HG03575 (cell line): ENCODE measurements at regions not wholly inside any gene's neighbourhood (a gene's known extent, or its start where the extent isn't known, plus 50 kb on each side); places are given as distances from the start of the nearest gene placed in this dataset.

Source experiments
- ATAC-seq: cut with Tn5 transposase; IDR thresholded peaks from one replicate; pipeline ENCODE4 v1.9.1; 2021; ENCODE audit not compliant: unreplicated experiment, insufficient number of reproducible peaks, low FRiP score; ENCODE audit errors: extremely low read depth

DNA sequence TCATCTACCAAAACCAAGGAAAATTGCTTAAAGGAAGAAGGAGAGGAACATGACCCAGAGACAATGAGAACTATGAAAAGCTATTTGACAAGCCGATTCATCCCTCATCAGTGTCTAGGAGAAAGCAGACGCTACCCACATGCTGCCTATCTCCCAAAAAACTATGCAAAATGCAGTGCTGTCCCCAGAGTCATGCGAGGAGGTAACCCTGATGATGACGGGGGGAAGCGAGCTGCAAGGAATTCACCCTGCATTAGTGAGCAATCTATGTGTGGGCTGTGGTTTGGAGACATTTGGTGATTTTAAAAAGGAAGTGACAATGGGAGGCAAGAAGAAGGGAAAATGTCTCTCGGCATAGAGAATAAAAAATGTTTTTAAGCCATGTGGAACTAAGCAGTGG, 472.7 kb downstream of the CMPK2 start:
- ATAC-seq = no peak

DNA sequence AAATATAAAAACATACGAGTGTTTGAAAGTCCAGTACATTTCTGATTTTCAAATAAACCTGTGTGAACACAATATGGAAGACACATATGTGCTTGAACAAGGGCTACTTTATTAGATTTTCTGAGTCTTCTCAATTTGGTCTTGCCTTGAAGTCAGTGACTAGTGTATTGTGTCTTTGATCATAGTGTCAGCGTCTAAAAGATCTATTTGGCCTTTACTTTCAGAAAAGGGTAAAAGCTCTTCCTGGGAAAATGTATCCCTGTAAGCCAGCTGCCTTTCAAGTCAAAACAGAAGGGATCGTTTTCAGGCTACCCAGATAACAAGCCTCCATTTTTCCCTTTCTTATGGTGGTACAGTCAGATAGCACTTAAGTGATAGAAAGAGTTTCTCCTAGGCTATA, 471.9 kb downstream of the CMPK2 start:
- ATAC-seq = no peak

DNA sequence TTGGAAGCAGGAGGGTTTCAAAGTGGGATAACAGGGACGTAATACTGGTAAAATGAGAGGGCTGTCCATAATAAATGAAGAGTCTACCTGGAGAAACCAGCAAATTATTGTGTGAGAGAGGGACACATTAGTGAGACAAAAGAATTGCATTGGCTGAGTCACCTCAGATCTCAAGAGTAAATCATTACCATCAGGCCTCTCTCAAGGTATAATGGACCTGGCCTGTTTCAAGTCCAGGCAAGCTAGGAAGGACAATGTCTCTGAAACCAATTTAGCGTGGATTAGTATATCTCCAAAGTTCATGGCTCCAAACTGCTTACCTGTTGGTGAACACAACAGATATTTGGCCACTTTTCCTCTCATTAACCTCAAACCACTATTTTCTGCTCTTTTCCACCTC, 471.4 kb downstream of the CMPK2 start:
- ATAC-seq = no peak

DNA sequence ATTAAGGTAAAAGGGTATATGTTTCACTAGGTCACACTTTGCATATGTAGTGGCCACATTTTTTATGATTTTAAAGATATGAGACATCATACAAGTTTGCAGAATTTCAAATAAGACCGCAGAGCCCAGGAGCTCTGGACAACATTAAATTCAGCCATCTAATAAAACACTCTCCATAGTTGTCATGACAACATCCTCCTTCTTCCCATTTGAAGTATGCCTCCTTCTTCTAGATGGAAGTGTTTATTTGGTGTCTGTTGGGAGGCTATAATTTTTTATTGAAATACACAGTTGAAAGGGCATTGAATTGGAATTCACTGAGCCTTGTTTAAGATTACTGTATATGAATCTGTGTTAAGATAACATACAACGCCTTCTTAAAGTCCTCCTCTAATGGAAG, 467.3 kb downstream of the CMPK2 start:
- ATAC-seq = no peak

DNA sequence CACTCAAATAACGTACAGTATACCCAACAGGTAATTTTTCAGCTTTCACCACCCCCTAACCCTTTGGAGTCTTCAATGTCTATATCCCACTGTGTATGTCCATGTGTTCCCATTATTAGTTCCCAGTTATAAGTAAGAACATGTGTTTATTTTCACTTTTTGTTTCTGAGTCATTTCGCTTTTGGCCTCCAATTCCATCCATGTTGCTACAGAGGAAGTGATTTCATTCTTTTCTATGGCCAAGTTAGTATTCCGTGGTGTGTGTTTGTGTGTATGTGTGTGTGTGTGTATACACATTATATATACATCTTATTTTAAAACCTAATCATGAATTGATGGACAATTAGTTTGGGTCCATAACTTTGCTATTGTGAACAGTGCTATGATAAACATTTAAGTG, 464.4 kb downstream of the CMPK2 start:
- no peak for ATAC-seq

DNA sequence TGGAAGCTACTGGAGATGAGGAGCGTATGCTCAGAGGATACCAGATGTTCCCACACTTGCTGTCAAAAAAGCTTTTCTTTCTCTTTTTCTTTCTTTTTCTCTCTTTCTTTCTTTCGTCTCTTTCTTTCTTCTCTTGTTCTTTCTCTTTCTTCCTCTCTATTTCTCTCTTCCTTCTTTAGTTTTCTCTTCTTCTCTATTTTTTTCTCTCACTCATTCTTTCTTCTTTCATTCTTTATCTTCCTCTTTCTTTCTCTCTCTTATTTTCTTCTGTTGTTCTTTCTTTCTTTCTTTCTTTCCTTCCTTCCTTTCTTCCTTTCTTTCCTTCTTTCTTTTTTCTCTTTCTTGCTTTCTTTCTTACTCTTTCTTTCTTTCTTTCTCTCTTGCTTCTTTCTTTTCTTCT, 457.6 kb downstream of the CMPK2 start:
- ATAC-seq = no peak

DNA sequence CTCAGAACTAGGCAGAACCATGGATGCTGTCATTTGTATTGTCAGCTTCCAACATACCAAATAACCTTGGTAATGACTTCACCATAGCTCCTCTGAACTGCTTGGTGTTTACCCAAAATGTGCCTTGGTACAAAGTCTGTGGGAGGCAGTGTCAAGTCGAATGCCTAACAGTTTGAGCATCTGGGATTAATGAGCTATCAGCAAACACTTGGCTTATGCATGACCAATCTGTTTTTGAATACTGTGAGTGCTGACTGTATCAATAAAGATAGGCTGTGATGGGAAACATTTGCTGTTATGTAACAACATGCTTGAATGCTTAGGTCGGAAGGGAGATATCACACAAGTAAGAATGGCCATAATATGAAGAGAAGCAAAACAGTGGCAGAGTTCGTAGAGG, 455.4 kb downstream of the CMPK2 start:
- no peak for ATAC-seq

DNA sequence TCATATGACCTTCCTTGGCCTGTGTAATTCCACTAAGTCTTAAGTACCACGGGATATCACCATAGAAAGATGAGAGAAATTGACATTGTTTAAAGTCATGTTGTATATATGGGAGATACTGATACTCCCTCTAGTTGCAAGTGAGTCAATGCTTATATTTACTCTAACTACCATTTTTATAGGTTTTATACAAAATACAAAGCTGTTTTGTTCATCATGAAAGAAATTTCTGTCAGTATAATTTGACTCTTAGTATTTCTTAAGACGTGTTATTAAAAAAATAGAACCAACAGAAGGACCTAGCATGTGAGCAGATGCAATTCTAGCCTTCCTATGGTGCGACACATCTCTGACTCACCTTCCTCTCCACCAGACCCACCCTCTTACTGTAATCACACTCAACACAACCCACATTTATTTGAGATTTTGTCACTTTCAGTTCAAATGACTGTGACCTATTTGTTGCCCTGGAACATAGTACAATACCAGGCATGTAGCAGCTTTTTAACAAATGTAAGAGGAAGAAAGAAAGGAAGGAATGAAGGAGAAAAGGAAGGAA, 453.1 kb downstream of the CMPK2 start:
- no peak for ATAC-seq

DNA sequence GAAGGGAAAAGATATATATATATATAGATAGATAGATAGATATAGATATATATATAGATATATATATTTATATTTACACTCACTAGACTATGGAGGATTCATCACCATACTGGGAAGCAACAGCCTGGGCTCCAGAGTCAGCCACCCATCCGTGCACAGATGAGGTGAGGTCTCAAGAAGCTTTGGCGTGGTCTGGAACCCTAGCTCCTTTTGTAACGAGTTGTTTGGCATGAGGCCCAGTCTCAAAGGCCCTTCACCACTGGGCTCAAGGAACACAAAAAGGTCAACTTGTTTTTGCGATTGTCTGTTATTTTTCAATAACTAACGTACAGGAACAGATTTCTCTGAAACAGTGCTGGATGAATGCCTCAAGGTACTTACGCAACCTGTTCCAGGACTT, 448.7 kb downstream of the CMPK2 start:
- no peak for ATAC-seq

DNA sequence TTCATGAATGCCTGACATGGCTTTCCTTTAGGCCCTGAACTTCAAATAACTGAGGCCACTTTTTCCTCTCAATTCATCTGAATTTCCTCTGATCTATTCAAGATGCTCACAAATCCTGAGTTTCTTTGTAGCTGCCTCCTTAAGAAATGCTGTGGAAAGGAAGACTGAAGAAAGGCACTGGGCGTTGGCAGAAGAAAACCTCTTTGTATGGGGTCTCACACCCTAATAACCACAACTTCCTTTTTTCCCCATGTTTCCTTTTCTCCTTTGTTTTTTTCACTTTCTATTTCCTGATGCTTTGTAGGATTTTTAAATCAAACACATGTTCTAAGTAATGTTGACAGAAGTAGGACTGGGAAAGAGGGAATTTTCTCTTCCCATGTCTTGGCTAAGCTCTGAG, 447.4 kb downstream of the CMPK2 start:
- ATAC-seq = no peak

DNA sequence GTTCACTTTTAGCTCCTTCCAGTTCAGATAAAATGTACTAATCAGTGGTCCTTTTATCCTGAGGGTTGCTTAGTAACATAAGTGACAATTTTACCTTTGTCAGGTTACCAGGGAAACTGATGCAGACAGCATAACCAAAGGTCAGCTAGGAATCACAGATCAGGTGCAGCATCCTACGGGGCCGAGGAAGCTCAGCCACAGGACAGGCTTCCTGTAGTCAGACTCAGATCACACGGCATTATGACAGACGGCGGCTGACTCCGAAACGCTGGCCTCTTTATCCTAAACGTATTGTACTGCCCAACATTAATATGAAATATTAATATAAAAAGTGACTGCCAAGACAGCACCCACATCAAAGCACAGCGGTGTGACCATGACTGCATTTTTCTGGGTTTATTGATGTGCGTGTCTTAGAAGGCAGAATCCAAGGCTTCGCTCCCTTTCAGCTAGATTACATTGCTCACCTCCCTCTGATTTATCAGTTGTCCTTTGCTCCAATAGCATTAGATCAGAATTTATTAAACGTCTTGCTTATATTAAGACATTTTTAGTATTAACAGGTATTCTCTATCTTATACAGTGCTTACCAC, 444.5 kb downstream of the CMPK2 start:
- no peak for ATAC-seq

DNA sequence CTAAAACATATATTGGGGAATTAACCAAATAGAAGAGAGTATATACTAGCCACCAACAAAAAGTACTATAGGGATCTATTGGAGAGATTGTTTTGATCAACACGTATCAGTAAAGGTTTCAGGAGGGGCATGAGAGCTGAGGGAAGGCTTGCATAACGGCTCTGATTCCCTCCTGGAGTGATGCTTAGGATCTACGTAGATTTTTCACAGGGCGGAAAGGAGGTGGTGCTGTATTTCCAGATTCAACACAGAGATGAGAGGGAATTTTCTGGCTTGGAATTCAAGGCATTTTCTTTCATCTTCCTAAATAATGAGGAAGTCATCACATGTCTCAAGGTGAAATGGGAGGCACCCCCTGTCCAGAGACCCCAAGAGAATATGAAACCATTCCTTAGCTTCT, 443.8 kb downstream of the CMPK2 start:
- ATAC-seq = no peak

DNA sequence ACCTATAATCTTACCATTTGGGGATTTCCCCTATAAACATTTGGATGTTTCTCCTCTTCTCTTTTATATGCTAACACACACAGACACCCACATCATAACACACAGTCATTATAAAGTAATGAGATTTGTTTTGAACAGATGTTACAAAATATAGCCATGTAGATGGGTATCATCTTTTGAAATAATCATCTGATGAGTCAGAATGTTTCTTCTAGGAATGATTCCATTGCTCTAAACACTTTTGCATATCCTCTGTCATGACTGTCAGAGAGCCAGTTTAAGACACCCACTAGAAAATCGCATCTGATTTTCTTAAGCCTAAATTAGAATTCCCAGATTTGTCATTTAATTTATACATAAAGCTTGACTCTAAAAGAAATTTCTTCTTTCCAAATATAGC, 442.6 kb downstream of the CMPK2 start:
- no peak for ATAC-seq

DNA sequence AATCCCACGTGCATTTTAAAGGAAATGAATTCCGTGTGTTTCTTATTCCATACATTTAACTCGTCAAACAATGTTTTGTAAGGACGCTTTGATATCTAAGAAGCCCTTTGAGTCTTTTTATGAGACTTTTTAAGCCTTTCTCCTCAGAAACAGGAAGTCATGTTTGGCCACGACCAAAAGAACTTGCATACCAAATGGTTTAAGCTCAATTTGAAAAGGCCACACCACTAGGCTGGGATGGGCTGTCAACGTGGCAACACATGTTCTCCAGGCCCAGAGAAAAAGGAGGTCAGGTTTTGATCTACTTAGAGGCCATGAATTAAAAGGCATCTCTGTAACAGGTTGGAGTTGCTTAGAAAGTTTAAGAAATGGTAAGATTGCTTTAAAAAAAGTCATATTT, 441.8 kb downstream of the CMPK2 start:
- no peak for ATAC-seq

DNA sequence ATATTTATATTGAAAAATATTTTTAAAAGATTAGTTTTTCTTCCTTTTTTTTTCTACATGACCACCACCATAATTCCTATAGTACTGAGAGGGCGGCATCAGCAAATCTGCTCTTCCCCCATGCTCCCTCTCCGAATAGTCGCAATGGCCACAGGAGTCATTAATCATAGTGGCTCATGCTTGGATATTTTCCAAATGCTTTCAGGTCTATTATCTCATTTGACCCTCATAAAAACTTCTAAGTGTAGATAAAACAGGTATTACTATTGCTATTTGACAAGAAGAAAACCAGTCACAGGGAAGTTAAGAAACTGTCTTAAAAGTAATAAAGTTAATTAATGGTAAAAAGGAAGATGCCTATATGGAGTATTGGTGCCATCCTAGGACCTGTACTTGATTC, 440.7 kb downstream of the CMPK2 start:
- ATAC-seq = no peak

DNA sequence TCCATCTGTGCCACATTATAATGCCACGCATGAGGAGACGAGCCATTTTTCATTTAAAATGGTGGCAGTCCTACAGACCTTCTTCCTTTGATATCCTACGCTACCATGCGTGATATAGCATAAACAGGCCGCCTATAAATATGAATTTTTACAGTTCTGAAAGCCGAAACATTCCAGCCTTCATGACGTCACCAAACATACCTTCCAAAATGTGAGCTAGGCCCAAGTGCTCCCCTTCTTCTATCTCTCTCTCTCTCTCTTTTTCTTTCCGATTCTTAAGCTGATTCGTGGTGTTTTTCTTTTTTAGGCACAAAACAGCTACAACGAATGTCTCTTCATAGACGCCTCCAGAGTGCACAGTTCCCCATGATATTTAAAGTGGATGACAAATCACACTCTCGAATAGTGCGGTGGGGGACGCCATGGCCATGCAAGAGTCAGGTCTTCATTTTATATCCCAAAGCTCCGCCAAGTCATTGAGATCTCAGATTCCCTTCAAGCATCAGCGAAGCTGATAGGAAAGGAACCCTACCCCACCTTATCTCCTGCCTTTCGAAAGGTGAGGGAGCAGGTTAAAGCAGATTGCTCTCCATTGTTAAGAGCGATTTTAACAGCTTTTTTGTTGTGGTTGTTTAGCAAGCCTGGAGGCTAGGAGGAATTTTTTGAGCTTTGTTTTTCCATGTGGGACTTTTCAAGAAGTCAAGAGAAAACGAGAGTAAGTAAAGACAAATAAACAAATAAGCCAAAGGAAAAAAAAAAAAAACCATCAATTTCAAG, 436.3 kb downstream of the CMPK2 start:
- no peak for ATAC-seq

DNA sequence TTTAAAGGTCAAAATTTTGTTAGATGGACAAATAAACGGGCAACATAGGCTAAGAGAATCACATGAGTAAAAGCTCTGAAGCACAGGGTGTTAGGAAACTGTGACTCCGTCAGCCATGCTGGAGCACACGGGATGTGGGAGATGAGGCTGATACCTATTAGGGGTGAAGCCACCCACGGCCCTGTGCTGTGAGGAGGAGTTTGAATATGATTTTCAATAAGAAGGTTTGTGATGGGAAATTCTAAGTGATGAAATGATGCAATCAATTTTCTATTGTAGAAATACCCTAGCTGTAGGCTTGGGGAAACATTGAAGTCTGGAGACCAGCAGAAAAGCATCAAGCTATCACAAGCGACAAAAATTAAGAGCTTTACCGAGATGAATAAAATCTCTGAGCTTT, 431.3 kb downstream of the CMPK2 start:
- ATAC-seq = no peak

DNA sequence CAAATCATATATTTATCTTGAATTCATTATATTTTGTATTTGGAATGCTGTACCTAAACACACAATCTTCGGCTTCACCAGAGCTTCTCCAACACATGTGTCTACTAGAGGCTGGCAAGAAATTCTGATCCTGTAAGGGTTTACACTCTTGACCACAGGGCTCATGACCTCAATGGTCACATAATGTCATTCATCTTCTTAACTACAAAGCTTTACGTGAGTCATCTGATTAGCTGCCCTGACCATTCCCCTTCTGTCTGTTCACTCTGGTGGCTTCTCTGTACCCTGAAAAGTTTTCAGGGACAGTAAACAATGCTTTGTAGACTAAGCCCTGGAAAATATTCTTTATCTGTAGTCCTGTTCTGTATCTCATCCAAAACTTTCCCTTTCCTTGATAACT, 423.9 kb downstream of the CMPK2 start:
- no peak for ATAC-seq

DNA sequence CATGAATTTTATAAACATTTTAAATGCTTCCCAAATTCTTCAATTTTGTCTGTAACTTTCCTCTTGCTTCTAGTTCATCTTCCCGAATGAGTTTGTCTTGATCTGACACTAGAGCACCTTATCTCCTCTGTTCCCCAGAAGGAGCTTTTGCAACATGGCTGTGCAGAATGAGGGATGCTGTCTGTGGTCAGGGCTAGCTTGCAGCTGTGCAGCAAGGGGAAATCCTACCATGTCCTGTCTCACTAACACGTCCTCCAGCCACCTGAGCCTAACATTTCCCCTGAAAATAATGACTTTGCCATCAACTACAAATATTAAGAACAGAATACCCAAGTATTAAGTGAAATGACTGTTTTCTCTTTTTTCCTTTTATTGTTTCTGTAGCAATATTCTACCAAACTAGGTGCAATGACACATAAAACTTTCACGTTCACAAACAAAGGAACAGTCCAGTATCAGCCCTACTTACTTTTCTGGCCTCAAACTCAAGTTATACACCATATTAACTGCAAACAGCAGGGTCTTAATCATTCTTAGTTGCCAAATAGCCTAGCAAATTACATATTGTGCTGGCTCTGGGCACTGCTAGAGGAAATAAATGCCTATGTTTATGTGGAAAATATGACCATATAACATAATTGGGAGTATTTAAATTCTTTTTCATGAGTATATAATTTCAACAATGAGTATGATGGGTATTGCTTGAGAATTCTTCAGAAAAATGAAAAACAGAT, 423.3 kb downstream of the CMPK2 start:
- no peak for ATAC-seq
